ENCODE measurements at regions not wholly inside any gene's neighbourhood (a gene's known extent, or its start where the extent isn't known, plus 50 kb on each side); places are given as distances from the start of the nearest gene placed in this dataset.

DNA sequence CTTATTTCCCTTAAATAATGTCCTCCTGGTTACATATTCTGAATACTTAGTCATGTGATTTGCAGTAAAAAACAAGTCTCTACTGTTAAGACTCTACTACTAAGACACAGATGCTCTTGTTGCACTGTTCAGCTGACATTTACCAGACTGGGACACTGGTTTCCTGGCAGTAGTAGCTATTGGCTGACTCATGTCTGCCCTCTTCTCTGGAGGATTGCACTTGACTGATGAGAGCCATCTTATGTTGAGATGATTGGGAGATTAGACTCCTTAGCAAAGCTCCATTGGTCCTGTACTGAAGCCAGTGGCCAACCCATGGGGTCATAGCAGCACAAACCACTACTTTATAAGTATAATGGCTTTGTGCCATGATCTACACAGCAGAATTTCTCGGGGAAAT lies 1672.6 kb upstream of the PCDH20 start:
- TF ChIP-seq FOXA1 (IDR thresholded peaks at IDR 0.05) (no peak), BHLHE40 (IDR thresholded peaks at IDR 0.05; ENCODE audit: borderline replicate concordance) (no peak), CTBP1 (IDR thresholded peaks at IDR 0.05; ENCODE audit: borderline replicate concordance) (no peak), SUZ12 (IDR thresholded peaks at IDR 0.05) (no peak), TARDBP (IDR thresholded peaks at IDR 0.05) (no peak), FOXK2 (IDR thresholded peaks at IDR 0.05) (no peak), SP1 (IDR thresholded peaks at IDR 0.05) (no peak), ZNF384 (IDR thresholded peaks at IDR 0.05) (no peak), ARNT (IDR thresholded peaks at IDR 0.05) (no peak)

All from HEK293T (cell line).